HL-60 (cell line): ENCODE measurements at regions not wholly inside any gene's neighbourhood (a gene's known extent, or its start where the extent isn't known, plus 50 kb on each side); places are given as distances from the start of the nearest gene placed in this dataset.

ENCODE experiments used
- DNase-seq, 2 experiments: peaks; one replicate each; pipeline ENCODE4 v3.0.0-alpha.2; 2010 to 2020; ENCODE audit warnings: low read depth in 1 of 2, low spot score in 1 of 2
- H3K27ac ChIP-seq: fragments of 250-450 bp; sonication (Bioruptor Pico); replicated peaks from 2 replicates; pipeline ENCODE4 v1.5.1; 2020; ENCODE audit warnings: mild to moderate bottlenecking, moderate library complexity
- H3K27me3 ChIP-seq: fragments of 250-450 bp; sonication (Bioruptor Pico); 2 replicates; pipeline ENCODE4 v1.5.1; 2021; ENCODE audit warnings: mild to moderate bottlenecking, moderate library complexity; ENCODE audit not compliant: insufficient read depth, poor library complexity, severe bottlenecking
- H3K4me3 ChIP-seq: replicated peaks from 2 replicates; pipeline ENCODE4 v1.5.1; 2011; ENCODE audit warnings: mild to moderate bottlenecking, control low read depth, low read length; ENCODE audit not compliant: insufficient read depth
- CTCF ChIP-seq: IDR thresholded peaks from one replicate; pipeline ENCODE4 v1.5.1; 2011; ENCODE audit warnings: low read length, control low read depth, inconsistent platforms; ENCODE audit not compliant: insufficient read depth
- GABPA ChIP-seq: IDR thresholded peaks from 2 replicates; pipeline ENCODE4 v1.6.1; 2012; ENCODE audit warnings: low read depth
- POLR2AphosphoS5 ChIP-seq: IDR thresholded peaks from 2 replicates; pipeline ENCODE4 v1.6.1; 2012; ENCODE audit warnings: low read depth
- REST ChIP-seq: IDR thresholded peaks from 2 replicates; pipeline ENCODE4 v1.6.1; 2012; ENCODE audit warnings: low read depth; ENCODE audit not compliant: insufficient replicate concordance
- SPI1 ChIP-seq: IDR thresholded peaks from 2 replicates; pipeline ENCODE4 v1.6.1; 2012; ENCODE audit warnings: low read depth, mild to moderate bottlenecking, borderline replicate concordance

DNA sequence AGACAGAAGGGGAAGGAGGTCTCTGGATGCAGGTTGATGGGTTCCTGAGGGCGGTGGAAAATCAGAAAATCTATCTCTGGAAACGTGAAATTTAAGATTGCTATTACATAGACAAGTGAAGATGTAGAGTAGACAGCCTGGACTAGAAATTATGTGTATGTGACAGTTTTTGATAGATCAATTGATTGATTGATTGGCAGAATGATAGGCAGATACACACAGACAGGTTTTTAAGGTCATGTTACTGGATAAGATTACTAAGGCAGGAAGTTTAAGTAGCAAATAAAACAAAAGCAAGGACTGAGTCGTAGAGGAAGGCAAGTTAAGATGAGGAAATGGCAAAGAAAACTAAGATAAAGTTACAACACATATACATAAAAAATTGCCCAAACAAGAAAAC, 124.7 kb downstream of the RGS21 start:
- DNase-seq, result no peak
- TF ChIP-seq GABPA (no peak), SPI1 (no peak), REST (no peak), CTCF (no peak), POLR2AphosphoS5 (no peak)
- H3K27ac ChIP-seq, result no peak overlapping the region
- no peak overlapping the region for H3K4me3 ChIP-seq
- no peaks in the 10 kb centered on the region for H3K27me3 ChIP-seq

GRCh38 chr1:192442736-192443135, 125.9 kb downstream of the RGS21 start:
- H3K27me3 ChIP-seq, result no peaks in the 10 kb centered on the region
- TF ChIP-seq CTCF (no peak), POLR2AphosphoS5 (no peak), REST (no peak), GABPA (no peak), SPI1 (no peak)
- no peak overlapping the region for H3K4me3 ChIP-seq

GRCh38 chr1:192443616-192444015, 126.8 kb downstream of the RGS21 start:
- no peak for DNase-seq
- Histone ChIP-seq H3K27me3 (no peaks in the 10 kb centered on the region), H3K4me3 (no peak overlapping the region), H3K27ac (no peak overlapping the region)
- TF ChIP-seq REST, result no peak
- no peak for TF ChIP-seq GABPA
- no peak for TF ChIP-seq CTCF
- no peak for TF ChIP-seq POLR2AphosphoS5

More at GRCh38 chr1:192442736-192443135, 125.9 kb downstream of the RGS21 start:
- no peak overlapping the region for H3K27ac ChIP-seq
- DNase-seq, result no peak
